GM18868 (cell line): ENCODE measurements at regions not wholly inside any gene's neighbourhood (a gene's known extent, or its start where the extent isn't known, plus 50 kb on each side); places are given as distances from the start of the nearest gene placed in this dataset.
"Not testable (repeated sequence)": the region's sequence is repeated elsewhere in the genome, so short reads cannot be mapped to it uniquely, and the experiment has no call there.

Experiments
- ATAC-seq: cut with Tn5 transposase; IDR thresholded peaks from one replicate; pipeline ENCODE4 v1.9.1; 2021; ENCODE audit warnings: mild to moderate bottlenecking, moderate library complexity; ENCODE audit not compliant: unreplicated experiment

DNA sequence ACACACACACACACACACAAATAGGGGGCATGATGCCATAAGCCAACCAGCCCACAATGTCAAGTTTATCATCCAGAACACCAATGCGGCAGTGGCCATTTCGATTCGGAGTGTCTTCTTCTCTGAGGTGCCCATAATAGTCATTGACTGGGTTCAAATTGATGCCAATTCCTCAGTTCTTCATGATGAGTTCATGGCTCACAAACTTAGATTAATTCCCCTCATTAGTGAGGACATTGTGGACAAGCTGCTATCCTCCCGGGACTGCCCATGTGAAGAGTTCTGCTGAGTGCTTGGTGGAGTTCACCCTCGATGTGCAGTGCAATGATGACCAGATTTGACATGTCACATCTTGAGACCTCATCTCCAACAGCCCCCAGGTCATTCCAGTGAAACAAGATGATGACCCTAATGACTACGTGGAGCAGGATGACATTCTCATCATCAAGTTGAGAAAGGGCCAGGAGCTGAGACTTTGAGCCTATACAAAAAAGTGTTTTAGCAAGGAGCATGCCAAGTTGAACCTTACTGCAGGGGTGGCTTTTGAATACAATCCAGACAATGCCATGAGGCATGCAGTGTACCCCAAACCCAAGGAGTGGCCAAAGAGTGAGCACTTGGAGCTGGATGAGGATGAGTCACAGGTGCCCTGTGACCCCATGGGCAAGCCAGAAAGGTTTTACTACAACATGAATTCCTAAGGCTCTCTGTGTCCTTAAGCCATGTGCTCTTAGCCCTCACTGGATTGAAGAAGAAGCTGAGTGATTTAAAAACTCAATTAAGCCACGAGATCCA is 211.6 kb upstream of the SAMSN1 start:
- ATAC-seq: no peak

DNA sequence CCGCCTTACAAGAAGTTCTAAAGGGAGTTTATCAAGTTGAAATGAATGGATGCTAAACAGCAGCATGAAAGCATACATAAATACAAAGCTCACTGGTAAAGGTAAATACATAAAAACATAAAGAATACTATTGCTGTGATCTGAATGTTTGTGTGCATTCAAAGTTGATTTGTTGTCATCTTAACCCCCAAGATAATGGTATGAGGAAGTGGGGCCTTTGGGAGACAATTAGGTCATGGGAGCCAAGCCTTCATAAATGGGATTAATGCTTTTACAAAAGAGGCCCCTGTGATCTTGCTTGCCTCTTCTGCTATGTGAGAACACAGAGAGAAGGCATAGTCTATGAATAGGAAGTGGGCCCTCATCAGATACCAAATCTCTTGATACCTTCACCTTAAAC is 209.0 kb upstream of the SAMSN1 start:
- ATAC-seq: no peak

DNA sequence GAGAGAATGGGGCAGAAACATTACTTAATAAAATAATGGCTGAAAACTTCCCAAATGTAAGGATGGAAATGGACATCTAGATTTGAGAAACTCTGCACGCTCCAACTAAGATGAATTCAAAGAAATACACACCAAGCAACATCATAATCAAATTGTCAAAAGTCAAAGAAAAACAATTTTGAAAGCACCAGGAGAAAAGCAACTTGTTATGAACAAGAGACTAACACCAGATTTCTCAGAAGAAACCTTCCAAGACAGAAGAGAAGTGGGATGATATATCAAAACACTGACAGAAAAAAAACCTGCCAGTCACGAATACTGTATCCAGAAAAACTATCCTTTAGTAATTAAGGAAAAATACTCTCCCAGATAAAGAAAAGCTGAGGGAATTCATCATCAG is 208.6 kb upstream of the SAMSN1 start:
- ATAC-seq: no peak

DNA sequence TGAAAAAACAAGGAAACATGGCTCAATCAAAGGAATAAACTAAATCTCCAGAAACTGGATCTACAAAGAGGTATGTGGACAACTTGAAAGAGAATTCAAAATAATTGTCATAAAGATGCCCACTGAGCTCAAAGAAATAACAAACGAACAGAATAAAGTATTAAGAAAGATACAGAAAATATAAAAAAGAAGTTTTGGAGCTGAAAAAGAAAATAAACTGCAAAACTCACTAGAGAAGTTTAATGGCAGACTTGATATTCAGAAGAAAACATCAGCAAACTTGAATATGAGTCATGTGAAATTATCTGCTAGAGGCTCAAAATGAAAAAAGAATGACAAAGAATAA is 208.1 kb upstream of the SAMSN1 start:
- ATAC-seq: no peak

DNA sequence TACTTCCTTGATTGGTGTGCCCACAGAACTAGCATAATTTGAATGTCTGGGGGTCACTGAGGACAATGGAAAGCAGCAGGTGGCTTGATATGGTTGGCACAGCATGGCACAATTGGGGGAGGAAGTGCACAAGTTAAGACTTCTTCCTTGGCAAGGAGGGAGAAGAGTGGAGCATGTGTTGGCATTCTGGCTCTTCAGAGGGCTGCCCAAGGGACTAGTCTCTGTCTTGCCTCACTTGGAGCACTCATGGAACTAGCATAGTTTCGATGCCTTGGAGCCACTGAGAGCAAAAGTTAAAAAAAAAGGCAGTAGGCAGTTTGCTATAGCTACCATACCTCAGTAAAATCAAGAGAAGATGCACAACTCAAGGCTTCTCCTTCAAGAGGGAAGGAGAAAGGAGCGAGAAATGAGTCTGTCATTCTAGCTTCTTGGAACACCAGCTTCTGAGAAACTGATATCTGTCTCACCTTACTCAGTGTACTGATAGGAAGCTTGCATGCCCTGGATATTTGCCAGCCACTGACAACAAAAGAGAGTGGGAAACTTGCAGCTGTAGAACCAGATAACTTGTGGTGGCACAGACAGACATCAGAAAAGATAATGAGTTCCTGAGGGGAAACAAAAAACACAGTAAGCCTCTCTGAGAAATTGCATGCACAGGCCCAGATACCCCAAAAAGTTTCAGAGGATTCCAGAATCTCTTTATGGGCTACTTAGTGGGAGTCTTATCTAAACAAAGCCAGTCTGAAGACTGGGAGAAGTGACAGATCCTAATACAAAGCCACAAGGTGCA is 207.5 kb upstream of the SAMSN1 start:
- peak; percentile 74 for ATAC-seq

DNA sequence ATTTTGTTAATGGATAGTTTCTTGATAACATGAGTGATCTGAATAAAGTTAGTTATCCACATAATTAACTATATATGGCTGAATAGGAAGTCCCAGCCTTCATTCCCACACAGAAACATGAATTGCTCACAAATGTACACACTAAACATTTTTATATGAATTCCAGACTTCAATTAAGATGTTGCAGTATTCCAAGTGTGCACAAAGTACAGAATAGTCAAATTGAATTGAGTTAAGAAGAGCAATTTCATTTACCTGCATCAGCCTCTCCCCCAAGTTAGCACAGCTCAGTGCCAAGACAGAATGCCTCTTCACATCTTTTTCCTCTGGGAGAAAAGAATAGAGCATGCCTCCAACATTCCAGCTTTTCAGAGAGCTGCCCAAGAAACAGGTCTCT is 207.0 kb upstream of the SAMSN1 start:
- no peak for ATAC-seq

DNA sequence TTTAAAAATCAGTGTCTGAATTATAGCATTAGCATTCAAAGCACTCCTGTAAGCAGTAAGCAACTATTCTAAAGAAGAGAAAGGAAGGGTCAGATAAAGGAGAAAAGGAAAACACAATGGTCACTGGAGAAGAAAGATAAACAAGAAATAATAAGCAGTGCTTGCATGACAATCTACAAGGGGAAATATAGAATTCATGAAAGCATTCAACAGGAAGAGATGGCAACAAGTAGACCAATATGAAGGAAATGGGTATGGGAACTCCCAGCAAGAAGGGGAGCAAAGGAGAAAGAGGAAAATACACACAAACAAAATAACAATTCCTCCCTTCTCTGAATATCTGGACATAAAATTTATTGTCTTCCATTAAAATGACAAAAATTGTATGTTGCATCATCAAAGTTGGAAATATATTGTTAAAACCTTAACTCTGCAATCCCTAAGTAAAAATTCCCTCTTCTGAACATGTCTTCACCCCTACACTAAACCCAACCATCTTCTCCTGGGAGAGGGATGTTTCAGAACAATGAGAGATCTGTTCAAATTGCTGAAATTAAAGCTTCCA is 206.3 kb upstream of the SAMSN1 start:
- ATAC-seq: no peak

DNA sequence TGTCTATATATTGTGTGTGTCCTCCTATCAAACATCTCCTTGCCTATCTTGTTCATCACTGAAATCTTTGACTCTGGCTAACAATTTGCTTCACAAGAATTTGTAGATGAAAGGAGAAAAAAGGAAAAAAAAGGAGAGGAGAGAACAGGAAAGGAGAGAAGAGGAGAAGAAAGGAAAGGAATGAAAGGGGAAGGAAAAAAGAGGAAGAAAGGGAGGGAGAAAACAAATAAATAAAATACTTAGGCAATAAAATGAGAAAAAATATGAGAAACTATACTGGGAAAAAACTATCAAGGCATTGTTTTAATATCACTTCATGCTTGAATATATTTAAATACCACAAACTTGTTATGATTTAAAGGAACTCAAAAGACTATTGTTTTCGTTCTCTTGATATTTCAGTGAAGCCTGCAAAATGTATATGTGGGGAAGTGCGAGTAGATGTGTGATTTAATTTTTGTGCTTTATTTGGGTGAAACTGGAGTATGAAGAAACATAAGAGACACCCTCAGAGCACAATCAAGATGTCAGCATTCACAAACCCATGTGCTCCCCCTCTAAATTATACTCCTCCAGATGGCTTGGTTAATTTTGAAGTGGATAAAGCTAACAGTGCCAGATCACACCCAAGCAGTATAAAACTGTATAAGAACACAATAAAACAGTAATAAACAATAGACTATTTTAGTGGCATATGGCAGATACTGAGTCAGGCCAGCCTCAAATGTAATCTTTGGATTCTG is 205.7 kb upstream of the SAMSN1 start:
- no peak for ATAC-seq

DNA sequence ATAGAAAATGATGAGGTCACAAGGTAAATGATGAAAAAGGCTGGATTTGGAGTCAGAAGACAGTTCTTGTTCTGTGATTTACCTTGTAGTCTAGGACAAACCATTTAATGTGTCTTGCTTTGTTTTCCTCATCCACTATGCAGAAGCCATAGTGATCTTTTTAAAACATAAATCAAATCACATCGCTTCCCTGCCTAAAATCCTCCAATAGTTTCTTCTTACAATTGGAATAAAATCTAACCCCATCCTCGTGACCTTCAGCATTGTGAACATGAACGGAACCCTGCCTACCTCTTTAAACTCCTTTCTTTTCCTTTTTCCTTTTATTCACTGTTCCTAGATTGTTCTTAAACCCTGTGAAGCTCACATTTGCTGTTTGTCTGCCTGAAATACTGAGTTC is 204.9 kb upstream of the SAMSN1 start:
- no peak for ATAC-seq

DNA sequence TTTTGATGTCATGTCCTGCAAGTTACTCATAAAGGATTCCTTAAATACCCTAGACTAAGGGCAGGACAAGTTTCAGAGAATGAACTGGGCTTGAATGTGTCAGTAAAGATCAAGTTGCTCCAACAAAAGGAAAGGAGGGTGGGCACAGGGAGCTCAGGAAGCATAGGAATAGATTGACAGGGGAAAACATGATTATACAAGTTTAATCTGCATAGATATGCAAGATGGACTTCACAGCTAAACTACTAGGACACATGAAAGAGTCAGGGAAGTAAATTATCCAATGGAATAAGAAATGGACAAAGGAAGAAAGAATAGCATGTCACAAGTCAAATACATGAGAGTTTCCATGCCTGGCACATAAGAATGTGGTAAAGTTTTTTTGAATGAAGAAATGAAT is 203.9 kb upstream of the SAMSN1 start:
- no peak for ATAC-seq

DNA sequence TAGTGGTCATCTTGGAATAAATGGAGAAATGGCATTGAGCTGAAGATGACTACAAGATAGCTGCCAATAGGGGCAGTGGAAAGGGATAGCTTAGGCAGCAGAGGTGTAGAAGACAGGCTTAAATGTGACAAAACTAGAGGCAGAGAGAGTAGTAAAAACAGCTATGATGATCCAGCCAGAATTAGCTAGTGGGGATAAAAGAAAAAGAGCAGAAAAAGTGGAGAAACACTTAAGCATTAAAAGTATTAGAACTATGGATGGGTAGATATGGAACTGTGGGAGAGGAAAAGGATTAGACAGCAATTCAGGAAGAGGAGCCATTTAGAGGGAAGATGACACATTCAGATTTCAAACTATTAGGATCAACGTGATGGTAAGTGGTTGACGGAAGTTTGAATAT is 202.5 kb upstream of the SAMSN1 start:
- ATAC-seq: no peak

DNA sequence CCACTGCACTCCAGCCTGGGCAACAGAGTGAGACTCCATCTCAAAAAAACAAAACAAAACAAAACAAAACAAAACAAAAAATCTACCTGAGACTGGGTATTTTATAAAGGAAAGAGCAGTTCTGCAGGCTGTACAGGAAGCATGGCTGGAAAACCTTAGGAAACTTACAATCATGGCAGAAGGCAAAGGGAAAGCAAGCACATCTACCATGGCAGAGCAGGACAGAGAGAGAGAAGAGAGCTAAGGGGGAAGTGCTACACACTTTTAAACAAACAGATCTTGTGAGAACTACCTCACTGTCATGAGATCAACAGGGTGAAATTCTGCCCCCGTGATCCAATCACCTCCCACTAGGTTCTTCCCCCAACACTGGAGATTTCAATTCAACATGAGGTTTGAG is 198.3 kb upstream of the SAMSN1 start:
- no peak for ATAC-seq

DNA sequence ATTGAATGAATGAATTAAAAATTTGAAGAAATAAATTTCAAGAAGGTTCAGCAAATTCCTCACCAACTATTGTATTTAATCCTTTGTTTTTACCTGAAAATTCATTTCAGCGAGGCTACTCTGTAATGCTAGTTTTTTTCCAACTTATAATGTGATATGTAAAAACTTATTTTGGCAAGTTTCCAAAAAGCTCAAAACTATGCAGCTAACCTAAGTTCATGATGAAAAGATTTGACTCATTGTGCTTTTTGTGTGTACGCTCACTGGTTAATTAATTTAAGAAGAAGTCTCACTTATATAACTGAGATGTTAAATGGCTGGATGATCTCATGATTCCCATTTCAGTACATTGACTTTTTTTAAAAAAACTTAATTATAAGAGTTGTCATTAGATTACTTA is 196.0 kb upstream of the SAMSN1 start:
- ATAC-seq: no peak

DNA sequence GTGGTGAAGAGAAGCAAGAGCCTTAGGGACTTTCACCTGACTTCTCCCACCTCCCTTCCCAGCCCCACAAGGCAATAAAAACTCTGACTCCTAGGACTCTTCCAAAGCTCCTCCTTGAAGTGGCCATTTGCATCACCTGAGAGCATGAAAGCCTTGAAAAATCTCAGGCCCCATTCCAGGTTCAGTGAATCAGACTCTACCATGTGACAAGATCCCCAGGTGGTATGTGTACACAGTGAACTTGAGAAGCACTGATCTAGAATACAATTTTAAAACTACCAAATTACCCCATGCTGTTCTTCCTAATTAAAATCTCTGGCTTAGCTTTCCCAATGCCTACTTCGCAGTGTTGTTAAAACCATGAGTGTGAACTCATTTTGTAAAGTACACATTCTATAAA is 195.1 kb upstream of the SAMSN1 start:
- no peak for ATAC-seq

DNA sequence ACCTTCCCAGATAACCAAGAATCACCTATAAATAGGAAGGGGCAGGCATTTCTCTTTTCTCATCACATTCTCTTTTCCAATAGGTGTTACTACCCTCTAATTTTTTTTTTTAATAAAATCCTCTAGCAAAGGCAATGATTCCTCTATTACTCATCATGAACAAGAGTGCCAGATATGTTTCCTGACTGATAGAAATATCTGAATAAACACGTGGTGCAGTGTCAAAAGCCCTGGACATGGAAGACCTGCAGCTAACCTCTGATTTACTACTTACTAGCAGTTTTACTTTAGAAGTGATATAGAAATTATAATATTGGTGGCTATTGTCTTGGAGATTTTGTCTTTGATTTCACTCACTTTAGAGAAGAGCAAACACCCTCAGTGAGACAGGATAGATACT is 194.6 kb upstream of the SAMSN1 start:
- ATAC-seq: no peak

DNA sequence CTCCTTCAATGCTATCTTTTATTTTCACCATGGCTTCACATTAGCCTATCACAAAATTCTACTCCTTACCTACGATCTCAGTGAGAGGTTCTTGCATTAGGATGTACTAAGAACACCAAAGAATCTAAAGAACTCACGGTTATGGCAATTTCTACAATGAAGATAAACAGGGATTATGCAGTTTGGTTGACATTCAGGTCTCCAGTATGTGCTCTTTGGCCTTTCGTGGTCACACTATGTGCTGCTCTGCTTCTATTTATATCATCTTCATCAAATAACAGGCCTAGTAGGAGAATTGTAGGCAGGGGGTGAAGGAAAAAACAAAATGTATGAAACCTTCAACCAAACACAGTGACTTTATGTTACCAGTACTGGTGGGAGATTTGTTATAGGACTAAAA is 194.0 kb upstream of the SAMSN1 start:
- no peak for ATAC-seq

DNA sequence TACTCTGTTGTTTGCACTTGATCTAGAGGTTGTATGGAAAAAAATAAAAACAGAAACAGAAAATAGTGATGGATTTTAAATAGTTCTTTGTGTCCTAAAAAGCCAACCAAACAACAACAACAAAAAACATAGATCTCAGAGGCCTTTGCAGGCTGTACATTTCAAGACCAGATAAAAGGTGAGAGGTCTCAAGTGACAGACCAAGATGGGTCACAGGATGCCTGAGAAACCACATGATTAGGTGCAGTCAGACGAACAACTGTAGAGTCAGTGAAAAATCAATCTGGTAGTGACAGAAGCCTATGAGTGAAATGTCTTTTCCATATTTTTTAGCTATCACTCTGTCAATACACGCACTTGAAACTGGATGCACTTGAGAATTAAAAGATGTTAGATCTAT is 193.5 kb upstream of the SAMSN1 start:
- no peak for ATAC-seq

DNA sequence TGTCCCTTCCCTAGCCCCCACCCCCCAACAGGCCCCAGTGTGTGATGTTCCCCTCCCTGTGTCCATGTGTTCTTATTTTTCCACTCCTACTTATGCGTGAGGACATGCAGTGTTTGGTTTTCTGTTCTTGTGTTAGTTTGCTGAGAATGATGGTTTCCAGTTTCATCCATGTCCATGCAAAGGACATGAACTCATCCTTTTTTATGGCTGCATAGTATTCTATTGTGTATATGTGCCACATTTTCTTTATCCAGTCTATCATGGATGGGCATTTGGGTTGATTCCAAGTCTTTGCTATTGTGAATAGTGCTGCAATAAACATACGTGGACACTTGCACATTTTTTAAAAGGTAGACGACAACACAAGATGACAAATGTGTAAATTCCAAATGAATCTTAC is 192.5 kb upstream of the SAMSN1 start:
- ATAC-seq: not testable (repeated sequence)

DNA sequence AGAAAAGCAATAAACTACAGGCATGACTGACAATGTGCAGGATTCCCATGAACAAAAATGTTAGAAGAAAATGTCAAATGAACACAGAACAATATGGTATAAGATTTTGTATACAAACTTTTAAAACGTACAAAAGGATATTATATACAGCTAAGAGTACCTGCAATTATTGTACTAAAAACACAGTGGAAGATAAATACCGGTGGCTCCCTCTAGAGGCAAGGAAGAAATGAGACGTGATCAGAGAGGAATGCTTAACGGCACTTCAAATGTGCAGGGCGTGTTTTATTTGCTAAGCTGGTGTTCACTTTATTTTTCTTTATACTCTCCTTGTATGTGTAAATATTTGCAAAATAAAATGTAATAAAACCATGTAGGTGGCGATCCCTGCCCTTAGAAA is 191.8 kb upstream of the SAMSN1 start:
- ATAC-seq: no peak

DNA sequence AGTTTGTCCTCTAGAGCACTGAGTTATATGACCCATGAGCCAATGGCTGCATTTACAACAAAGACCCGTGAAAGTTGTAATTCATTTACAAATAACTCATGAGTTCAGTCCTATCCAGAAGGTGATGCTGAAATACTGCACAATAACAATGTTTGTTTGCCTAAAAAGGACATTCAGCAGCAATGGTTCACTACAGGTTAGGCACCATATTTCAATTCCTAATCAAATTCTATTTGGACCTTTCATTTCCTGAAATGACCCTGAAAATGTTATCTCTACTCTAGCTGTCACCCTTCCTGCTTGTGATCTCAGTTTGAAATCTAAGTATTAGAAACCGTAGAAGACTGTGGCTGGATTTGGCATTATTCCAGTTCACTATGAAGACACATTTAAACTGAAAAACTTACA is 191.2 kb upstream of the SAMSN1 start:
- ATAC-seq: no peak

DNA sequence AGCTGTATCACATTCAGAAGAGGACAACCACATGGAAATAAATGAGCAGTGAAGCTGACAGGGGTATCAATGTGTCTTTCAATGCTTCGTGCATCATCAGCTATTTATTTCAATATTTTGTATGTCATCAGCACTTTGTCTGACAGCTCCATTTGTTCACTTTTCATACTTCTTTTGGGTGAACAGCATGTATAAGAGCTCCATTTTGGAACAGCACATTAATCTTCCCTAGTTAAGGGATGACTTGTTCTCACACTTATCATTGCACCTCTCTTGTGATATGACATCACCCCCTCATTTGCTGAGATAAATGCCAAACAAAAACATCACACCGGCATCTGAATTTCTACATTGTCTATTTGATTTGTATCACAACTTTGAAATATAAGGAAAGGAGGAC is 190.6 kb upstream of the SAMSN1 start:
- no peak for ATAC-seq

DNA sequence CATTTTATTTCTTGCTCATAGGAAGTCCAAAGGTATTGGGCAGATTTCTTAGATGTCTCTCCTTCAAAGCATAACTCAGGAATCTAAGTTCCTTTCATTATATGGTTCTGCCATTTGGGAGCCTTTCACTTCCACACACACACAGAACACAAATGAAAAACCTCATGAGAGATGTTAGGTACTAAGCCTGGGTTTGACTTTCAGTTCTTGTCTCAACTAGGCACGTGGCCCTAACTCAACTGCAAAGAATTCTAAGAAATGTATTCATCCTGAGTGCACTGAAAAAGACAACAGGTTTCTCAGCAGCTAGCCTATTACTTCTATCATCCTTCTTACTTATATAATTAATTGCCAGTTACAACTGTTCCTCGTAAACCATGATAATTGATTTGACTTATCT is 190.0 kb upstream of the SAMSN1 start:
- peak; percentile 56 for ATAC-seq
